Suprapubic skin (tissue), 4 donors: ENCODE measurements at regions not wholly inside any gene's neighbourhood (a gene's known extent, or its start where the extent isn't known, plus 50 kb on each side); places are given as distances from the start of the nearest gene placed in this dataset.
"Not testable (repeated sequence)": the region's sequence is repeated elsewhere in the genome, so short reads cannot be mapped to it uniquely, and the experiment has no call there.

Experiments
- DNase-seq, 2 donors: peaks; one replicate each; pipeline ENCODE4 v3.0.0-alpha.2; 2019; ENCODE audit warnings: low spot score in 2 of 2
- H3K27ac ChIP-seq: fragments of 200-600 bp; sonication (generic); one replicate; pipeline ENCODE4 v1.5.1; 2019
- H3K27me3 ChIP-seq: fragments of 200-600 bp; sonication (generic); one replicate; pipeline ENCODE4 v1.5.1; 2019
- H3K36me3 ChIP-seq: fragments of 200-600 bp; sonication (generic); one replicate; pipeline ENCODE4 v1.5.1; 2019
- H3K4me1 ChIP-seq: fragments of 200-600 bp; sonication (generic); one replicate; pipeline ENCODE4 v1.5.1; 2019
- H3K4me3 ChIP-seq: fragments of 200-600 bp; sonication (generic); one replicate; pipeline ENCODE4 v1.5.1; 2019; ENCODE audit warnings: mild to moderate bottlenecking
- H3K9me3 ChIP-seq: fragments of 200-600 bp; sonication (generic); one replicate; pipeline ENCODE4 v1.5.1; 2019
- EP300 ChIP-seq: sonication (generic); formaldehyde crosslinking; IDR thresholded peaks from one replicate; pipeline ENCODE4 v1.6.1; 2017; ENCODE audit warnings: antibody characterized with exemption
- POLR2A ChIP-seq, 2 donors: fragments of 450-650 bp; IDR thresholded peaks; one replicate each; pipeline ENCODE4 v1.6.1; 2017; ENCODE audit warnings: antibody characterized with exemption in 2 of 2, mild to moderate bottlenecking in 2 of 2, moderate library complexity in 2 of 2
- POLR2AphosphoS5 ChIP-seq, 3 donors: sonication (generic); formaldehyde crosslinking; IDR thresholded peaks; one replicate each; pipeline ENCODE4 v1.6.1; 2017; ENCODE audit warnings: antibody characterized with exemption in 3 of 3
- WGBS: methylation state at CpG from one replicate; pipeline ENCODE4 v1.1.5; 2018; 5-methylcytosine and 5-hydroxymethylcytosine counted together
- TF ChIP-seq, protein P1 (sequence below), 2 donors: fragments of 200-600 bp in 1 of 2; fragments of 450-650 bp in 1 of 2; sonication (generic) in 1 of 2; IDR thresholded peaks; one replicate each; pipeline ENCODE4 v1.5.1; 2016 to 2019; ENCODE audit warnings: antibody characterized with exemption in 2 of 2, mild to moderate bottlenecking in 1 of 2, moderate library complexity in 1 of 2

DNA sequence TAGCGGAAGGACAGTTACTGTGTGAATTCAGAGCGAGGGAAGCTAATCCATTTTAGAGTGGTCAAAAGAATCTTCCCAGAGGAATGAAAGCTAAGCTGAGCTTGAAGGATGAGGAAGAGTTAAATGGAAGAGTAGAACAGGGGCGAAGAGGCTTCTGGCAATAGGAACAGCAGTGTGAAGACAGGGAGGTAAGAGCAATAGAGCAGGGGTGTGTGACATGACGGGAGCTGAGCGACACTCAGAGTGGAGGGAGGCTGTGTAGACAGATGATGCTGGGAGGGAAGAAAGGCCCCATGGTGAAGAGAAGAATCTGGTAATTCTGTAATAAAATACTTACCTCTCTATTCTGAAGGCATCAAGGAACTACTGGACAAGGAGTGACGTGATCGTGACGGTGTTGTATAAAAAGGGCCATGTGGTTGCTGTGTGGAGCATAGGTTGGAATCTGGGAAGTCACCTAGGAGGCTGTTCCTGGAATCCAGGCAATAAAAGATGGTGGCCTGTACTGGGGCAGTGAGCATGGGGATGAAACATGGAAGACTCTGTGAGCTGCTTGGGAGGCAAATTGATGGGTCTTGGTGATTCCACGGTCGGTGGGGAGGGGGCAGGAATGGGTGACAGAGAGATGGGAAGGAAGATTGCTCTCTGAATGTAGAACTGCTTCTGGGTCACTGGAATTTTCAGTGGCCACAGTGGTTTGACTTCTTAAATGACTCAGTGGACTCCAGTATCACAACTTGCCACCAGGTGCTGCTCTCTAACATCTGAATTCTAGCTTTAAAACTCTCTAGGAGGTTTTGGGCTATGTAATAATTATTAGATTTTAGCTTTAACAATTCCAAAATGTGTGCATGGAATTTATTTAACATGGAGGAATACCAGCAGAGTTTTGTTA lies 164.1 kb downstream of the ATP23 start:
- H3K27ac ChIP-seq: no peak overlapping the region
- no peaks in the 10 kb centered on the region for H3K36me3 ChIP-seq
- no peak for DNase-seq

DNA sequence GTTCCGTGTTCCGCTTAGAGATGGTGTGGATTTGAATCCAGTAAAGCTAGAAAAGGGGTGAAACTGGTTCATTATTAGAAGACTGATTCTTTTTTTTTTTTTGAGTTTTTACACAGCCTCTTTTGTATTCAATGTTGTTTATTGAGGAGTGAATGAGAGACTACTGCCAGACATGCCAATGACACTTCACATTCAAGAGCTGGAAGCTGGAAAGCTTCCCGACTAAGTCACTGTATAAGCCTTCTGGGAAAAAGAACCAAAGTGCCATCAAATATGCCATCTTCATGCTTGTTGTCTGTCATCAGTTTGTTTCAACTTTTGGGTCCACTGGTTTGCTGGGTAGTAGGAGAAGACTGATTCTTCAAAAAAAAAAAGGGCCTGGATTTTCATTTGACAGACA lies 164.8 kb downstream of the ATP23 start:
- H3K4me3 ChIP-seq: no peak overlapping the region
- no peaks in the 10 kb centered on the region for H3K9me3 ChIP-seq
- TF ChIP-seq EP300 (no peak), POLR2A (IDR thresholded peaks at IDR 0.05) (no peak), POLR2AphosphoS5 (IDR thresholded peaks at IDR 0.05) (no peak)
- TF ChIP-seq, protein P1, sequence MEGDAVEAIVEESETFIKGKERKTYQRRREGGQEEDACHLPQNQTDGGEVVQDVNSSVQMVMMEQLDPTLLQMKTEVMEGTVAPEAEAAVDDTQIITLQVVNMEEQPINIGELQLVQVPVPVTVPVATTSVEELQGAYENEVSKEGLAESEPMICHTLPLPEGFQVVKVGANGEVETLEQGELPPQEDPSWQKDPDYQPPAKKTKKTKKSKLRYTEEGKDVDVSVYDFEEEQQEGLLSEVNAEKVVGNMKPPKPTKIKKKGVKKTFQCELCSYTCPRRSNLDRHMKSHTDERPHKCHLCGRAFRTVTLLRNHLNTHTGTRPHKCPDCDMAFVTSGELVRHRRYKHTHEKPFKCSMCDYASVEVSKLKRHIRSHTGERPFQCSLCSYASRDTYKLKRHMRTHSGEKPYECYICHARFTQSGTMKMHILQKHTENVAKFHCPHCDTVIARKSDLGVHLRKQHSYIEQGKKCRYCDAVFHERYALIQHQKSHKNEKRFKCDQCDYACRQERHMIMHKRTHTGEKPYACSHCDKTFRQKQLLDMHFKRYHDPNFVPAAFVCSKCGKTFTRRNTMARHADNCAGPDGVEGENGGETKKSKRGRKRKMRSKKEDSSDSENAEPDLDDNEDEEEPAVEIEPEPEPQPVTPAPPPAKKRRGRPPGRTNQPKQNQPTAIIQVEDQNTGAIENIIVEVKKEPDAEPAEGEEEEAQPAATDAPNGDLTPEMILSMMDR (IDR thresholded peaks at IDR 0.05): no peak
- H3K36me3 ChIP-seq: no peaks in the 10 kb centered on the region
- 70% methylated on average over 3 of the region's 3 CpGs for WGBS
- H3K27ac ChIP-seq: no peak overlapping the region
- no peaks in the 10 kb centered on the region for H3K27me3 ChIP-seq
- H3K4me1 ChIP-seq: no peaks in the 10 kb centered on the region
- no peak for DNase-seq

More for the DNA sequence above, 164.1 kb downstream of the ATP23 start:
- H3K4me1 ChIP-seq: no peaks in the 10 kb centered on the region
- no peaks in the 10 kb centered on the region for H3K27me3 ChIP-seq
- no peak overlapping the region for H3K4me3 ChIP-seq
- 93% methylated on average over 10 of the region's 10 CpGs for WGBS
- no peaks in the 10 kb centered on the region for H3K9me3 ChIP-seq
- TF ChIP-seq, protein P1 (IDR thresholded peaks at IDR 0.05): no peak
- TF ChIP-seq EP300 (no peak), POLR2AphosphoS5 (IDR thresholded peaks at IDR 0.05) (no peak), POLR2A (IDR thresholded peaks at IDR 0.05) (no peak)

DNA sequence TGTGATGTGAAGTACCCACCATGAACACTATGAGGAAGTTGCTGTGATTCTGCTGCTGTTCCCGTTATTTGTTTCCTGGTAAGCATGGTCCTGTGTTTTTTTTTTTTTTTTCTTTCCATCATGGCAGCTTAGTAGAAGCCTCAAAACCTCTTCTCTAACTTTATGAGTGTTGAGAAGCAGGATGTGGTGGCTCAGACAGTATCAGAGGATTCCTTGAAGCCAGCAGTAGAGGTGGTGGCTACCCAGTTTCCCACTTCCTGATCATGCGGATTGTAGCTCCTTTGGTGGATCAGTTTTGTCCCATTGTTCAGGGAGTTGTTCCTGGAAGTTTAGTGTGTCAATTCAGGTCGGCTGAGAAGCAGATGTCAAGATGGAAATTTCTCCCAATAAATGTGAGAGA lies 175.8 kb downstream of the ATP23 start:
- H3K4me1 ChIP-seq: no peaks in the 10 kb centered on the region
- TF ChIP-seq POLR2AphosphoS5 (IDR thresholded peaks at IDR 0.05): no peak
- TF ChIP-seq POLR2A (IDR thresholded peaks at IDR 0.05): no peak
- TF ChIP-seq EP300: no peak
- TF ChIP-seq, protein P1 (IDR thresholded peaks at IDR 0.05): no peak
- H3K27me3 ChIP-seq: no peaks in the 10 kb centered on the region
- WGBS: 66% methylated on average over 3 of the region's 3 CpGs
- H3K27ac ChIP-seq: no peak overlapping the region
- H3K4me3 ChIP-seq: no peak overlapping the region
- H3K9me3 ChIP-seq: no peaks in the 10 kb centered on the region
- H3K36me3 ChIP-seq: no peaks in the 10 kb centered on the region
- DNase-seq: no peak

DNA sequence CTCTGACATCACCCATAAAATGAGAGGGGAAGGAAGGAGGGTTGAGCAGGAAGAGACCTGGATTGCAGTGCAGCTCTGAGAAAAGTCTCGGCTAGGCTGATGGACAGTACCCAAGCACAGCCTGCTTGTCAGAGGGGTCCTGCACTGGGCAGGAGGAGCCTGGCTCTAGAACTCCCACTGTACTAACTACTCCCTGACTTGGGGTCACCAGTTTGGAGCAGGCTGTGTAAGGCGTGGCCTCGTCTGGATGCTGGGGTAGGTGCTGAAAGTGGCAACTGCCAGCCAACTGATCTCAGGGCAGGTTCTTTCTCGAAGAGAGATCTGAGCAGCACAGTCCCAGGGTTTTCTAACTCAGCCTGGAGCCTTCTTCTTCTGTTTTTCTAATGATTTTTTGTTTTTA lies 176.3 kb downstream of the ATP23 start:
- no peaks in the 10 kb centered on the region for H3K27me3 ChIP-seq

DNA sequence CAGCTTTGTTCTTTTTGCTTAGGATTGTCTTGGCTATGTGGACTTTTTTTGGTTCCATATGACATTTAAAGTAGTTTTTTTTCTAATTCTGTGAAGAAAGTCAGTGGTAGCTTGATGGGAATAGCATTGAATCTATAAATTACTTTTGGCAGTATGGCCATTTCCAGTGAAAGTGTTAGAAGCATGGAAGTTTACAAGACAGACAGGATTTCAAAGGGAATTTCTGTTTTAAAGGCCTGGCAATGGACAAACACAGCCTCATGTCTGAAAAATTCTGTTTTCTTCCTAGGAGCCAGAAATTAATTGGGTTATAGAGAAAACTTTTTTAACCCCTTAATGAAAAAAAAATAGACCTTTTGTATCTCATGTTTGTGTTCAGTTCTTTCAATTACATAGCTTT lies 184.4 kb downstream of the ATP23 start:
- not testable (repeated sequence) for H3K4me3 ChIP-seq, H3K4me1 ChIP-seq, DNase-seq, H3K9me3 ChIP-seq, H3K27me3 ChIP-seq, H3K27ac ChIP-seq, H3K36me3 ChIP-seq

More for the DNA sequence above, 176.3 kb downstream of the ATP23 start:
- no peak overlapping the region for H3K27ac ChIP-seq
- 87% methylated on average over 4 of the region's 4 CpGs for WGBS
- H3K36me3 ChIP-seq: no peaks in the 10 kb centered on the region
- H3K4me1 ChIP-seq: no peaks in the 10 kb centered on the region
- H3K9me3 ChIP-seq: no peaks in the 10 kb centered on the region
- no peak for TF ChIP-seq EP300
- no peak for TF ChIP-seq POLR2A (IDR thresholded peaks at IDR 0.05)
- TF ChIP-seq POLR2AphosphoS5 (IDR thresholded peaks at IDR 0.05): no peak
- TF ChIP-seq, protein P1 (IDR thresholded peaks at IDR 0.05): no peak
- DNase-seq: no peak
- no peak overlapping the region for H3K4me3 ChIP-seq
